GM21423 (cell line): ENCODE measurements at regions not wholly inside any gene's neighbourhood (a gene's known extent, or its start where the extent isn't known, plus 50 kb on each side); places are given as distances from the start of the nearest gene placed in this dataset.
"Not testable (repeated sequence)": the region's sequence is repeated elsewhere in the genome, so short reads cannot be mapped to it uniquely, and the experiment has no call there.

ENCODE experiments used
- ATAC-seq: cut with Tn5 transposase; IDR thresholded peaks from one replicate; pipeline ENCODE4 v1.9.1; 2021; ENCODE audit warnings: mild to moderate bottlenecking, moderate library complexity; ENCODE audit not compliant: unreplicated experiment

GRCh38 chr3:39558775-39559306, 91.4 kb downstream of the MOBP start:
- no peak for ATAC-seq

GRCh38 chr3:39559543-39559942, 92.1 kb downstream of the MOBP start:
- no peak for ATAC-seq

- no peak for ATAC-seq
Measured at GRCh38 chr3:39568508-39568907, 101.0 kb downstream of the MOBP start.

GRCh38 chr3:39569095-39569494, 101.6 kb downstream of the MOBP start:
- no peak for ATAC-seq

- ATAC-seq, result no peak
Measured at GRCh38 chr3:39573392-39573791, 105.9 kb downstream of the MOBP start.

GRCh38 chr3:39577541-39577940, 110.1 kb downstream of the MOBP start:
- no peak for ATAC-seq

GRCh38 chr3:39586215-39586614, 118.7 kb downstream of the MOBP start:
- ATAC-seq, result not testable (repeated sequence)

- ATAC-seq, result no peak
Measured at GRCh38 chr3:39587113-39587512, 119.6 kb downstream of the MOBP start.

- no peak for ATAC-seq
Measured at GRCh38 chr3:39590806-39591205, 123.3 kb downstream of the MOBP start.

- no peak for ATAC-seq
Measured at GRCh38 chr3:39592311-39593050, 125.0 kb downstream of the MOBP start.

- ATAC-seq, result no peak
Measured at GRCh38 chr3:39593341-39593740, 125.9 kb downstream of the MOBP start.

GRCh38 chr3:39601241-39601640, 133.8 kb downstream of the MOBP start:
- no peak for ATAC-seq

GRCh38 chr3:39605837-39606236, 138.4 kb downstream of the MOBP start:
- no peak for ATAC-seq

GRCh38 chr3:39626198-39626597, 158.7 kb downstream of the MOBP start:
- no peak for ATAC-seq

- no peak for ATAC-seq
Measured at GRCh38 chr3:39631136-39631535, 163.7 kb downstream of the MOBP start.

GRCh38 chr3:39637807-39638206, 170.3 kb downstream of the MOBP start:
- no peak for ATAC-seq

- no peak for ATAC-seq
Measured at GRCh38 chr3:39638301-39638700, 170.8 kb downstream of the MOBP start.

GRCh38 chr3:39639344-39640236, 169.8 kb upstream of the MYRIP start:
- ATAC-seq, result no peak

GRCh38 chr3:39641274-39641673, 168.1 kb upstream of the MYRIP start:
- ATAC-seq, result no peak

GRCh38 chr3:39644176-39644575, 165.2 kb upstream of the MYRIP start:
- ATAC-seq, result no peak

- ATAC-seq, result not testable (repeated sequence)
Measured at GRCh38 chr3:39651256-39651655, 158.2 kb upstream of the MYRIP start.
